Type B pancreatic cell (in vitro differentiated cells): ENCODE measurements at regions not wholly inside any gene's neighbourhood (a gene's known extent, or its start where the extent isn't known, plus 50 kb on each side); places are given as distances from the start of the nearest gene placed in this dataset.

ENCODE experiments used
- DNase-seq: peaks from one replicate; pipeline ENCODE4 v3.0.0; 2021; ENCODE audit warnings: mixed read lengths; ENCODE audit not compliant: unreplicated experiment; ENCODE audit errors: extremely low spot score
- H3K27ac Mint-ChIP-seq: 2 replicates; pipeline ENCODE4 v1.8.0; 2021; ENCODE audit warnings: mild to moderate bottlenecking, mixed read lengths
- H3K27me3 Mint-ChIP-seq: 2 replicates; pipeline ENCODE4 v1.8.0; 2021; ENCODE audit warnings: mixed read lengths
- H3K36me3 Mint-ChIP-seq: 2 replicates; pipeline ENCODE4 v1.8.0; 2021; ENCODE audit warnings: mixed read lengths
- H3K4me1 Mint-ChIP-seq: one replicate; pipeline ENCODE4 v1.8.0; 2021; ENCODE audit warnings: mixed read lengths; ENCODE audit not compliant: unreplicated experiment
- H3K4me3 Mint-ChIP-seq: 2 replicates; pipeline ENCODE4 v1.8.0; 2021; ENCODE audit warnings: mild to moderate bottlenecking, mixed read lengths
- H3K9me3 Mint-ChIP-seq: 2 replicates; pipeline ENCODE4 v1.8.0; 2021; ENCODE audit warnings: mixed read lengths
- CTCF ChIP-seq: fragments of 200-600 bp; sonication (generic); conservative IDR thresholded peaks from 2 replicates; pipeline ENCODE4 v1.5.0; 2021; ENCODE audit warnings: antibody characterized with exemption, mild to moderate bottlenecking

DNA sequence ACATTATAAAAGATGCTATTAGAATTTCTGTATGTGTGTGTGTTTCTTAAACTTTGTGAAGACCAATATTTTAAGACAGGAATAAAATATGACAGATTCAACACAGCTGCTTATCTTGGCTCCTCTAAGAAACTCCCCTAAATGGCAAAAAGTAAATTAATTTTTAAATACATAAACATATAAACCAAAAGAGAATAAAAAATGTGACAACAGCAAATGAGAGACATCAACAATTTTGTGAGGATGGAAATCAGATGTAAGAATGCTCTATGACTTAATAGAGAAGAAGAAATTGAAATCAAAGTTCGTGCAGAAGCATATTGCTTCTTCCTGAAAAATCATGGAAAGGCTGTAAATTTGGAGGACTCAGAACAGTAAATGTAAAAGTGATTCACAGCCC, 1083.8 kb downstream of the FLRT2 start:
- no peaks in the 10 kb centered on the region for H3K27me3 Mint-ChIP-seq
- no peak for TF ChIP-seq CTCF
- no peak for DNase-seq
- H3K9me3 Mint-ChIP-seq, result no peaks in the 10 kb centered on the region
- H3K4me3 Mint-ChIP-seq, result no peak overlapping the region
- H3K4me1 Mint-ChIP-seq, result no peaks in the 10 kb centered on the region
- H3K36me3 Mint-ChIP-seq, result no peaks in the 10 kb centered on the region
- no peak overlapping the region for H3K27ac Mint-ChIP-seq

DNA sequence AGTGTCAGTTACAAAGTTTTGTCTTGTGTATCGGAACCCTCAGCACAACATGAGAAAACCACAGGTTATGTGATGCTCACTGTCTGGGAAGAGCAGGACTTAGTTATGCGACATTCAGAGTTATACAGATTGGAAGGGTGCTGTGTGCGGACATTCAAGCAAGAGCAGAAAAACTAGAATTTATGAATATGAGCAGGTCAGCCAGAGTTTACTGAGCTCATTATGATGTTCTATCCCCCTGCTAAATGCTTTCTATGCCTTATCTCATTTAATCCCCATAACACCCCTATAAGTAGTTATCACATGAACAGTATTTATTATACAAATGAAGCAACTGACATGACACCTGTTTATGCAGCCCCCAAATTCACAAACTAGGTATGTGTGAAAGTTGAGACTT, 1083.2 kb downstream of the FLRT2 start:
- Mint-ChIP-seq H3K9me3 (no peaks in the 10 kb centered on the region), H3K4me1 (no peaks in the 10 kb centered on the region), H3K27me3 (no peaks in the 10 kb centered on the region), H3K36me3 (no peaks in the 10 kb centered on the region), H3K27ac (no peak overlapping the region), H3K4me3 (no peak overlapping the region)
- no peak for TF ChIP-seq CTCF
- DNase-seq, result no peak

- no peak overlapping the region for H3K27ac Mint-ChIP-seq
- no peak for DNase-seq
- no peaks in the 10 kb centered on the region for H3K9me3 Mint-ChIP-seq
- no peak for TF ChIP-seq CTCF
- no peaks in the 10 kb centered on the region for H3K36me3 Mint-ChIP-seq
- H3K4me1 Mint-ChIP-seq, result no peaks in the 10 kb centered on the region
- no peaks in the 10 kb centered on the region for H3K27me3 Mint-ChIP-seq
- no peak overlapping the region for H3K4me3 Mint-ChIP-seq
Observed at GRCh38 chr14:86604561-86604960, 1074.6 kb downstream of the FLRT2 start.

DNA sequence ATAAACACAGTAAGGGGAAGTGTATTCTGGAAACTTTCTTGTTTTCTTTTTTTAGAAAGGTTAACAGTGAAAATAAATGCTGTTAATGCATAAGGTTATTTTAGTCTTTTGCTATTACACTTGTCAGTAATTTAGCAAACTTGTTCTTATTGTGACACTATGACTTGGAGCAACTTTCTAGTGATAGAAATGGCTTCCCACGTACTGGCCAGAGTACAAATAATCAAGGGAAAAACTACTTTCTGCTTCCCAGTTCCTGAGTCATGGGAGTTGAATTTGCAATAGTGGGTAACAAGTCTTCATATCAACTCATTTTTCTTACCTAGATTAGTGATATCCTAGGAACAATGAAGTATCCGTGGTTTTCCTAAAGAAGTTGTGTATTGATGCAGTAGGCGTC, 1072.3 kb downstream of the FLRT2 start:
- Mint-ChIP-seq H3K9me3 (no peaks in the 10 kb centered on the region), H3K27me3 (no peaks in the 10 kb centered on the region), H3K27ac (no peak overlapping the region), H3K36me3 (no peaks in the 10 kb centered on the region), H3K4me3 (no peak overlapping the region), H3K4me1 (no peaks in the 10 kb centered on the region)
- DNase-seq, result no peak
- no peak for TF ChIP-seq CTCF

DNA sequence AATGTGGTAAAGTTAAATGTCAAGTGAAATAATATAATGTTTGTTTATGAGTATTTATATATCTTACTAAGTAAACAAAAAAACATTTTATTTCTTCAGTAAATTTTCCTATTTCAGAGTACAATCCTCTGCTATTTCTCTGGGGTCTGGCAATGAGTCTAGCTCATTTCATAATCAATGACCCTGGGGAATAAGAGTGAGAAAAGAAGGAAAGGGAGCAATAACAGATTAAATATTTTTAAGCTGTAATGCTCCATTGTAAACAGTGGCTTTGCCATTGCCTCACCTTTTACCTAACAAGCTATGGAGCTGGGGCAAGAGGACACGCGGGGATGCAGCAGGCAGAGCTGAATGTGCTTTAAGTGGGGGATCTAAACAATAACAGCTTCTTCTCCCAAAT, 1071.9 kb downstream of the FLRT2 start:
- Mint-ChIP-seq H3K36me3 (no peaks in the 10 kb centered on the region), H3K4me1 (no peaks in the 10 kb centered on the region), H3K27ac (no peak overlapping the region), H3K9me3 (no peaks in the 10 kb centered on the region), H3K4me3 (no peak overlapping the region), H3K27me3 (no peaks in the 10 kb centered on the region)
- DNase-seq, result no peak
- no peak for TF ChIP-seq CTCF

GRCh38 chr14:86597279-86597678, 1067.3 kb downstream of the FLRT2 start:
- no peak for DNase-seq
- H3K4me1 Mint-ChIP-seq, result no peaks in the 10 kb centered on the region

More at GRCh38 chr14:86597279-86597678, 1067.3 kb downstream of the FLRT2 start:
- no peak for TF ChIP-seq CTCF
- H3K9me3 Mint-ChIP-seq, result no peaks in the 10 kb centered on the region
- H3K27ac Mint-ChIP-seq, result no peak overlapping the region
- no peaks in the 10 kb centered on the region for H3K36me3 Mint-ChIP-seq
- no peaks in the 10 kb centered on the region for H3K27me3 Mint-ChIP-seq
- H3K4me3 Mint-ChIP-seq, result no peak overlapping the region
